ENCODE measurements at regions not wholly inside any gene's neighbourhood (a gene's known extent, or its start where the extent isn't known, plus 50 kb on each side); places are given as distances from the start of the nearest gene placed in this dataset.

DNA sequence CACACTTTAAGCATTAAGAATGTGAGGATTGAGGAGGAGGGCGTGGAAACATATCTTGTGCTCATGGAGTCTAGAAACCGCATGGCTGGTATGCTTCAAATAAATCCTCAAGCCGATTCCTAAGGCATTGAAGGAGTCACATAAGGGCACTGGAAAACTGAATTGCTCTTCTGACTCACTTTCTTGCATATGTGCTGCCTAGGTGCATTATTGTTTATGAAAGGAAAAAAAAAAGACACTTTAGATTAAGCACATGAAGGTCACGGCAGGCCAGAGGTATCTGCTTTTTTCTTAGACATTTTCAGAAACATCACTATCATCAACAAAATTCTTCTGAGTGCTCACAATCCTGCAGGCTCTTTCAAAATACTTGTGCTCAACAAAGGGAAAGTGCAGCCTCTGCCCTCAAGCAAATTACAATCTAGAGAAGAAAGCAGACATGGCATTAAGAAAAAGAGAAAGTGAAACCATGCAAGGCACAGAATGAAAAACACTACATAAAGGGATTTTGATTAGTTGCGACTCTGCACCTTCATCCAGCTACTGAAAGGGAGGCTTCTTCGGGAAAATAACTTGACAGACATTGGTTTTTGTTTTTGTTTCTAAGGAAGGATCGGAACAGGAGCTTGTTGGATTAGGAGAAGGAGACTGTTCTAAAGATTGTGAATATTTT lies 2117.6 kb downstream of the MAT2B start:
- no peak for DNase-seq

DNA sequence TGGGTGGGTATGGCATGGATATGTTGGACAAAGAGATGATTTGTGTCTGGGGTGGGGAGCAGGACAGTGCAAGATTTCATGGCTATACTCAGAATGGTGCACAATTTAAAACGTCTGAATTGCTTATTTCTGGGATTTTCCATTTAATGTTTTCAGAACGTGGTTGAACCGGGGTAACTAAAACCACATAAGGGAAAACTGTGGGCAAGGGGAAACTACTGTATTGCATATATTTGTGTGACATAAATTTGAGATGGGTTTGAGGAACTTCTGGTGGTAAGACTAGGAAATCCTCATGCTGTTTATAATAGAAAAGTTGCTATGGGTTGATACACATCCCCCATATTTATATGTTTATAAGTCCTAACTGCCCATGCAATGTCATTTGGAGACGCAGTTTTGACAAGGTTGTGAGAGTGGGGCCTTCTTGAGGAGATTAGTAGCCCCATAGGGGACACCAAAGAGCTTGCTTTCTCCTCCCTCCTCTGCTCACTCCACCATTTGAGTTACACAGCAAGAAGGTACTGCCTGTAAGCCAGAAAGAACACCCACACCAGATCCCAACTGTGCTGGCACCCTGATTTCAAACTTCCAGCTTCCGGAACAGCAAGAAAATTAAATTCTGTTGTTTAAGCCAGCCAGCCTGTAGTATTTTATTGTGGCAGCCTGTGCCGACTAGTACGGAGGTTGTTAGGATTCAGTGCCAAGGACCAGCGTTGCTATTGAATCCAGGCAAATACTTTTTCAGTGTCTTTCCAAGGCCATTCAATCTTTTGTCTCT lies 2118.9 kb downstream of the MAT2B start:
- DNase-seq, result no peak

DNA sequence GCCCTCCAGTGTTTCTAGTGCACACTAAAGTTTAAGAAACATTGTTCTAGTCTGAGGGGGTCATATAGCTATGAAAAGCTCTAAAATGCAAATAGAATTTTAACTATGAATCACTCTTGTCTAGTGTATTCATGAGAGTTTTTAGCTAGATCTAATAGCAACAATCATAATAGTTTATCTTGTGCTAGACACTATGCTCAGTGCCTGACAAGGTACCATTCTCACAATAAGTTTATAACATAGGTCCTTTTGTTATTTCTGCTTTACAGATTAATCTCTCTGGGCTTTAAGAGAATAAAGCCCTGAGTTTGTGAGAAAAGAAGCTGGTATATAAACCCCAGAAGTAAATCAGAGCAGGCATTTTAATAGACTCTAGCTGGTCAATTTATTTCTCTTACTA lies 2120.7 kb downstream of the MAT2B start:
- no peak for DNase-seq

DNA sequence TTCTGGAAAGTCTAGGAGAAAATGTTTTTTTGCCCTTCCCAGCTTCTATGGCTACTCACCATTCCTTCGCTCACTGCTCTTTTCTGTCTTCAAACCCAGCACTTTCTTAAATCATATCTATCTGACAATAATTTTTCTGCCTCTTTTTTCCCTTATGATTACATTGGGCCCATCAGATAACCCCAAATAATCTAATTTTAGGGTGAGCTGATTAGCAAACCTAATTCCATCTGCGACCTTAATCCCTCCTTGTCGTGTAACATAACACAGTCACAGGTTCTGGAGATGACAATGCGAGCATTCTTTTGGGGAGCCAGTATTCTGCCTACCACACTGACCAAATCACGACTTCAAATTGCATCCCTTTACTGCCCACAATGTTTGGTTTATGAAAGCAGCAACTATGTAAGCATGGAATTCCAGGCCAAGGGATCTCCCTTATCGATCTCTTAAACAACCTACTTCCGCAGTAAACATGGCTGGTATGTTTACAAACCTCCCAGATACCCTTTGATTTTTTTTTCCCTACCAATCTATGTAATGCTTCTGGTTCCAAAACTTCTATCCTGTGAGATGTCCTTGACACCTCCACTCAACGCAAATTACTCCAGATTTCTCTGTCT lies 2122.2 kb downstream of the MAT2B start:
- DNase-seq, result no peak

DNA sequence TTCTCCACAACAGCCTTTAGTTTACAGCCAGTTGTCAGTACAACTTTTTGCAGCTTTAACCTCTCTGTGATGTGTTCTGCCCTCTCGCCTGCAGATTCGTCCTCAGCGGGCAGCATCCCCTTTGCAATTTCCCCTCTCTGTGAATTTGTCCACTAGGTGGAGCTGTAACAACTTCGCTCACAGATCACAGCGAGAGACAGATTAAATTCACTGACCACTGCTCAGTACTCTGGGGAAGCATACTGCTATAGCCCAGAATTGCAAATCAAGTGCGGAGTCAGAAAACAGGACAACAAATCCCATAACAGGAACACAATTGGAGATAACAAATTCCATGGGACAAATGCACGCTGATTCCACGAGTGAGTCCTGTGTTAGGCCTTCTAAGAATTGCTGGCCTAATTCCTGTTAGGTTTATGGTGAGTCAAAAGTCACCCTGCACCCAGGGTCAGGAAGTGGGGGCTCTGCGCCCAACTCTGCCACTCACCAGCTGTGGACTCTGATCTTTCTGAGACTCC lies 2124.9 kb downstream of the MAT2B start:
- peak; percentile 42 for DNase-seq

DNA sequence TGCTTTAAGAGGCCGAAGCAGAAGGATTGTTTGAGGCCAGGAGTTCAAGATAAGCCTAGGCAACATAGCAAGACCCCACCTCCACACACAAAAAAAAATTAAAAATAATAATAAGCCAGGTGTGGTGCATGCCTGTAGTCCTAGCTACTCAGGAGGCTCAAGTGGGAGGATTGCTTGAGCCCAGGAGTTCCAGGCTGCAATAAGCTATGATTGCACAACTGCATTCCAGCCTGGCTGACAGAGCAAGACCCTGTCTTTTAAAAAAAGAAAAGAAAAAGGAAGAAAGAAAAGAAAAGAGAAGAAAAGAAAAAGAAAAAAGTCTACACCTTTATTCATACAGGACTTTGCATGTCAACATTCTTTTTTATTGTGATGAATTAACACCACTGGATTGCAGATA lies 2125.8 kb downstream of the MAT2B start:
- DNase-seq, result no peak

DNA sequence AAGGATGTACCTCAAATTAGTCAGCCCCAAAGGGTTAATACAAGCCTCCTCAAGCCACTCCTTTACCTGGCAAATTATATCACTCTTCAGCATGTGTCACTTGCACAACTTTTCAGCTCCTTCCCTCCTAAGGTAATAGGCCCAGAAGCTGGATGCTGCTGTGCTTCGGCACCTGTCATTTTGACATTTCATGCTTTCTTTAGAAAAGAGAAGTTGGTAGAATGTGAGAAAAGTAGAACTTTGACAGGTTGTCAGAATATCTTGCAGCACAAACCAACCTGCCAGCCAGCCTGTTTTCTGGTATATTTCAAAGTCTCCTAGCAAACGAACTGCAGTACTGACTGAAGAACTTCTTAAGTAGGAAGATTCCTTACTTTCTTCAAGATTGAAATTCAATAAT lies 2136.9 kb downstream of the MAT2B start:
- DNase-seq, result no peak

DNA sequence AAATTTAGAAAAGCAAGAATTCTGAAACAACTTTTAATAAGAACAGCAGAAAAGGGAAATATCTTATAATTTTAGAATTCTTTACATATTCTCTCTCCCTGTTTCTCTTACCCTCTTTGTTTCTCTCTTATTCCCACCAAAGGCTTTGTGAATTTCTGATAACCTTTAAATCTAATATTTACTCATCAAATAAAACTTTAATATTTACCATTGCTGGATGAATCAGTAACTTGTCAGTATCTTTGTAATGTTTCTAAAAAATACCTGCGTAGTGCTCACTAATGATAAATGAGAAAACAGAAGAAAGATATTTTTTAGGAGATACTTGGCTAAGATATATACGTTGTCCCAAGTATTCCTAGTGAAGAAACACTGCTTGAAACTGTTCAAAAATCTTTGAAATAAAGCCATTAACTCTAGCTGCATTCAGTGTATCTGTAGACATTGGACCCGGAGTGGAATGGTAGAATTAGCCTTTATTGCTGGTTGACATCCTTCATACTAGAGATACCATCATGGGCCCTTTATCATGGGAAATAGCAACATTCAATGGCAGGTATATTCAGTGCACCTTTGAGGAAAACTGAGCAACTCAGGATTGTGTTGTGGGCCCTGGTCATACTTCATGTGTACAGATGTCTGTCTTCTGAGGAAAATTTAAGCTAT lies 2160.4 kb downstream of the MAT2B start:
- DNase-seq, result no peak

DNA sequence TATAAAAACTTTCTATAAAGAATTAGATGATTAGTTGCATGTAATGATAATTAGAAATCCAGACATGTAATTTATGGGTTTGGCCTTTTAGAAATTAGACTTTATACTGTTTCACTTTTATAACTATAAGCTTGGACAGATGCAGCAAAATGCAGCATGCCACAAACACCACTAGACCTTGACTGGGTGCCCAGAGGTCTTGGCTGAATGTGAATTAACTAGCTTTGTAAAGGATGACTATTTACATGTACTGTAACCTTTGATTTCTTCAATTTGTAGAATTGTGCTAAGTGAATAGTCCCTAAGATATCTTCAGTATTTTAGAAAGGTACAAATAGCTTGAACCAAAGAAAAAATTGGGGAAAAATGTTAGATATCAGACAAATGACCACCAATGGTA lies 2168.1 kb downstream of the MAT2B start:
- no peak for DNase-seq

DNA sequence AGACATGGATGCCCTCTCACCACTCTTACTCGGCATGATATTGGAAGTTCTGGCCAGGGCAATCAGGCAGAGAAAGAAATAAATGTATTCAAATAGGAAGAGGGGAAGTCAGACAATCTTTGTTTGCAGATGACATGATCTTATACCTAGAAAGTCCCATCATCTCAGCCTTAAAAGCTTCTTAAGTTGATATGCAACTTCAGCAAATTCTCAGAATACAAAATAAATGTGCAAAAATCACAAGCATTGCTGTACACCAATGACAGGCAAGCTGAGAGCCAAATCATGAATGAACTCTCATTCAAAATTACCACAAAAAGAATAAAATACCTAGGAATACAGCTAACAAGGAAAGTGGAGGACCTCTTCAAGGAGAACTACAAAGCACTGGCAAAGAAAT lies 2190.4 kb downstream of the MAT2B start:
- DNase-seq, result no peak

DNA sequence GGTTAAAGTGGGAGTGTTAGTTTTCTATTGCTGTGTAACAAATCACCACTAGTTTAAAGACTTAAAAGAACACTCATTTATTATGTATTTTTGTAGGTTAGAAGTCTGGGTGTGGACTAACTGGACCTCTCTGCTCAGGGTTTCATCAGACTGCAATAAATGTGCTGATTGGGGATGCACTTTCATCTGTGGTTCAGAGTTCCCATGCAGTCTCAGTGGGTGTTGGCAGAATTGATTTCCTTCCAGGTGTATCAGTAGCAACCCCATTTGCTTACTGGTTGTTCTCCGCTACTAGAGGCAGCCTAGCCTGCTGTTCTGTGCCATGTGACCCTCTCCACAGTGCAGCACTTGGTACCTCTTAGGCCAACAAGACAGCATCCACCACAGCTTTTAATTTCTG lies 2200.5 kb downstream of the MAT2B start:
- DNase-seq, result no peak

DNA sequence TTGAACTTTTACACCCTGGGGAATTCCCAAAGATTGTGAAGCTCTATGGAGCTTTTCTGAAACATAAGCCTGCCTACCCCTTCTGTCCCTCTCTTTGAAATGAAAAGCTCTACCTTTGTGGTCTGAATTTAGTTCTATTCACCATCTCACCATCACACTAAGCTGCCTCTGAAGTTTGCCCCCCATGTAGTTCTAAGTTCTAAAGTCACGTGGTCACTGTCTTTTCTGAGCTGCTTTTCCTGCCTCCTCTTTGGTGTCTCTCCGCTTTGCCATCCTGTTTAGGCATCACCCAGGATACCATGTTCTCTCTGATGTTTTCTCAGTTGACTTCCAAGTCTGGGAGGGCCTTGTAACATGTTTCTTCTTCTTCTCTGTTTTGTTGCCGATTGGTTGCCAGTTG lies 2206.6 kb downstream of the MAT2B start:
- DNase-seq, result no peak

DNA sequence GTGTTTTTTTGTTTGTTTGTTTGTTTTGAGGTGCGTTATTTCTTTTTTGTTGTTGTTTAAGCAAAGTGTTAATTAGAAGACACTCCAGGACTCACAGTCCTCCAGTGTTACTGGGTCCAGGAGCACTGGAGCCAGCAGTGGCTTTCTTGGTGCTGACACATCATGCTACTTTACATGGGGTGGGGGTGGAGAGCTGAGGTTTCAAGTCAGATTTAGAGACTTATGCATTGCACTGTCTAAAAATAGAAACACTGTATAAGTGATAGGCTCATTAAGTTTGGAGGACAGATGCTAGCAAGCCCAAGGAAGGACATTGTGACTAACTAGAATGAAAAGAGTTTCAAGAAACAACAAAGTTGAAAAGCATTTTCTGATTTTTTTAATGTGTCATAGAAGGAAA lies 2209.2 kb downstream of the MAT2B start:
- DNase-seq, result no peak

DNA sequence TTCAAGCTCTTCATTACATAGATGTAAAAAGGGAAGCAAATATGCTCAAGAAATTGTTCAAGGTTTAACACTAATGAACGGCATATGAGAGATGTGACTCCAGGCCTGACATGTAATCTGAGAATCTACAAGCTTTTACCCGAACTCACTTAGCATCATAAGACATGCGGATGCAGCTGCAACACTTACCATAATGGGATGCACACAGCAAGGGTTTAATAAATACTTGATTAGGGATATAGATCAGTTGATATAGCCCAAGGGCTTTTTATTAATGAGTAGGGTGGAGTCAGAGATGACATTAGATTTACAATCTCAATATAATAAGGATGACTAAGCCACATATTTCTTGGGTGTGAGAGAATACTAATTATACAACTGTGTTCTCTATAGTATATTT lies 2215.5 kb downstream of the MAT2B start:
- DNase-seq, result no peak

DNA sequence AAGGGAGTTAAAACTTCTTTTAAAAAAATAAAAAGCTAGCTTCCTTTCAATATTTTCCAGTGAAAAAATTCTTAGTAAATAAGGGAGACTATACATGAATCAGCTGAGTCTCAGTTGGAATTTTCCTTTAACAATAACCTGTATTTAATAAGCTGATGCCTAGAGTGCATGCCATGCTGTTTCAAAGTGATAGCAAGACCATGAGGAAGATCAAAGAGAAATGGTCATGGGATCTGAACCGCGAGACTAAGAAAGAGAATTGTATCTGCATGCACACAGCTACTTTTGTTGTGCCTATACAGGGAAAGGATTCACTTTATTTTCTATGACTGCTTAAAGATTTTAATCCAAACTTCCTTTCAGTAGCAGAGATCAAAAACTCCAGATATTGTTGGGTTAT lies 2217.0 kb downstream of the MAT2B start:
- no peak for DNase-seq

DNA sequence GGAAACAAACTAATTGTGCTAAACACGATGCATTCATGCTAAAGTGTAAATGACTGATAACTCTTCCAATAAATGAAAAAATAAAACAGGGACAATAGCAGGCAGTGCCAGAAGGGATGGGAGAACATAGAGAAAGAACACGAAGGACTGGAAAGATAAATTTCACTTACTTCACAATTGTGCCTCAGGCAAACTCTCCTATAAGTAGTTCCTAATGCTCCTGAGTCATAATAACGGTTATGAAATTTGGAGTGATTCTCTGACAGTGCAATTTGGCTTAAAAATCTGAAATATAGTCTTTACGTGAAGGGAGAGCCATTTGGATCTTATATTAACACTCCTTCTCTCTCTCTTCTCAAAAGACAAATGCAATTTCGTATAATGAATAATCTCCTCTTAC lies 2218.5 kb downstream of the MAT2B start:
- no peak for DNase-seq

DNA sequence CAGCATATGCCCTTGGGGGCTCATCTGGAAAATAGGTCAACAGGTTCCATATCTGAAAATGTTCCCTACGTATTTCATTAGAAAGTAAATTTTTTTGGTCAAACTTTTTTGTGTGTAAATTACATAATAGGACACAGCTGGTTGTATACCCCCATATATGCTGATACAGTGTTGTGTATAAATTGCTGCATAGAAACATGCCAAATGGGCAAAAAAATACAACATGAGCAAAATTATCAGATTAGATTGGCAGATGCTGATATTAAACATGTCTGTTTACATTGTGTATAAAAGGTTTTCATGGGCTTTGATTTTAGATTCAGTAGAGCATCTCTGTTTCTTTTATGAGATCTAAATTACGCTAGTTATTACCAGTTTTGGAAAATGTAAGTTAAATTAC lies 2223.0 kb downstream of the MAT2B start:
- no peak for DNase-seq

DNA sequence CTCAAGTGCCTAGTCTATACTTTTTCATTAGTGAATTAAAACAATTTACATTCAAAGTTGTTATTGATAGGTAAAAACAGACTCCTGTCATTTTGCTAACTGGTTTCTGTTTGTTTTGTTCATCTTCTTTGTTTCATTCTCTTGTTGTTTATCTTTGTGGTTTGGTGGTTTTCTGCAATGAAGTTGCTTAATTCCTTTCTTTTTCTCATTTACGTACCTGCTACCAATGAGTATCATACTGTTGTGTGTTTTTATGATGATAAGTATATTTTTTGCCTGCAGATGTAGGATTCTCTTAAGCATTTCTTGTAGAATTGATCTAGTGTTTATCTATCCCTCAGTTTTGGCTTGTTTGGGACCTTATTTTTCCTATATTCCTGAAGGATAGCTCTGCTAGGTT lies 2230.0 kb downstream of the MAT2B start:
- no peak for DNase-seq

DNA sequence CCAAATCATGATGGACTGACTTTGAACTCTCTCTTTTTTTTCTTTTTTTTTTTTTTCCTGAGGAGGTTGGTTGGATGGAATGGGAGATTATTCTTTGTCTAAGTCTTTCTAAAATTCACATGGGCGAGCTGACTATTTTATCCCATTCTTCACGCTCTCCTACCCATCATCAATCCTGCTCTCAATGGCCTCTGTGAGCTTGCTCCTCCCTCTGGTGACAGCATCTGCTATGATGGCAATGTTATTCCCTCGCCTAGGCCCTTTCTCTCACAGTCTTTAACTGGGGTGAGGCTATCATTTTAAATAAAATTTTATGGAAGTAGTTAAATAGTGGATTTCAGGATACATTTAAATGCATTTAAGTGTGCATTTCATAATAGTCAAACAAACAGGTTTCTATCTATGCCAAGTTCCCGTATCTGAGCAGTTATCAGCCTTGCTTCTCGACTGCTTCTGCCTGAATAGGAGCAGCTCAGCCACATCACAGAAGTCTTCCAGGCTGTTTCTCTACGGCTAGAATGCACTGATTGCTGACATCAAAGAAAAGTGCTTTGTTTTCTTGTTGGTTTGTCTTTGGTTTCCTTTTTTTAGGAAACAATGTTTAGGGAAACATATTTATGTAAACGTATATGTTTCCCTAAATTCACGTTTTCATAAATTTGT lies 2233.8 kb downstream of the MAT2B start:
- DNase-seq, result no peak

DNA sequence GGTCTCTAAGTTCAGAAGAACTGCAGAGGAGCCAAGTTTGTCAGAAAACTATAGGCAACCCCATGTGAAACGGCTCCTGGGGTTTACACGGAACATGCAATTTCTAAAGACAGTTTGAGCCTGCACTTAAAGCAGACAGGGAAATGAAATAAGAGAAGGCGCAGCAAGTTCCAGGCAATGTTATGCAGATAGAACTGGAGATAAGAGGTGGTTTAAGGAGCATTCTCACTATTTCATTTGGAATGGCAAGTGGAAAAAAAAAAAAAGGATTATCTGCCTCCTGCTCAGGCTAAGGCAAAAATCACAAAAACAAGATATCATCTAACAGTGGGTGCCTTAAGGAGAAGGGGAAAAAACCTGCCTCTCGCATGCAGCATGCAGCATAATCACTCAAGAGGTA lies 2252.4 kb downstream of the MAT2B start:
- no peak for DNase-seq

DNA sequence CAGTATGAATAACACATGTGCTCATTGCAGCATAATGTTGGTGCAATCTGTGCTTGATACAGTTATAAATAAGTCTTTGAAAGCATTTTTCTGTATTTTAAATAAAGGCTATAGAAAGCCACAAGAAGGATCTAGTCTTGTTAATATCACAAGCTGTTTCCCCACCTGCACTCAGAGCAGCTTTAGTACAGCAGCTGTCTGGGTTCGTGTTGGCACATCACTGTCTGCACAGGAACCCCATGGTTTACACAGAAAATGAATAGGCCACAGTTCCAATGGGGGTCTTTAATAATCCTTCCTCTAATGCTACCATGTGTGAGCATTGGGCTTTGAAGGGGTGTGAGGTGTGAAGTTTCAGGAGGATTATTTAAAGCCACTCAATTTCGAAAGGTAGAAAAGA lies 2269.7 kb downstream of the MAT2B start:
- DNase-seq, result no peak

DNA sequence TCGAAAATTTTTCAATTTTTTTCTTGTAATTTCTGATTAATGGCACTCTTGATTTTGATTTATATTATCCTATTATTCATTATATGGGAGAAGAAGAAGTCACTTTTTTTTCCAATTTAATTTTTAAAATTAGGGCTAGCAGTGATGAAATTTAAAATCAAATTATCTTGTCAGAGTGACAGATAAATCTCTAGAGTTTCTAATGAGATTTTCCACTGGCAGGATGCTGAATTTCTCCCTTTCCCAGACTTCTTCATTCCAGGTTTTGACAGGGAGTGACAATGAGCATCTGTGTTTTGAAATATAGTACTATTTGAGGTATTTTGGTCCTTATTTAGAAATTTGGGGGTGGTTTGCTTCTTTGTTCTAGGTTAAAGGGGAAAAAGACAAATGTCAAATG lies 2274.1 kb downstream of the MAT2B start:
- no peak for DNase-seq

DNA sequence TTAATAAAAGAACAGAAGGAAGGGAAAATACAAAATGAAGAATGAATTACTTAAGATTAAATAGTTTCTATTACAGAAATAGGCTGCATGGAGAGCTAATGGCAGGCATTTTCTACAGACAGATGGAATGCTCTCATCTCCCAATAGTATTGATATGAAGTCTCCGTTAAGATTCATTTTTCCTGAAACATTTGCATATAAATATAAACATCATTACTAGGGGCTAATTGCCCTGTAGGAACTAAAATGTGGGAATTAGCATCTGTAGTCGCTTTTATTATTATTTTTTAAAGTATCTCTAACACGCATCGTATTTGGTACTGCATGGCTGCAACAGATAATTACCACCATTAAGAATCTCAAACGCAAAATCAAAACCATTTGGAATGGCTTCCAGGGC lies 2275.5 kb downstream of the MAT2B start:
- DNase-seq, result no peak
